ENCODE measurements at regions not wholly inside any gene's neighbourhood (a gene's known extent, or its start where the extent isn't known, plus 50 kb on each side); places are given as distances from the start of the nearest gene placed in this dataset.
A peak's percentile ranks its signal among the peaks of the same experiment; 100 is the strongest.

DNA sequence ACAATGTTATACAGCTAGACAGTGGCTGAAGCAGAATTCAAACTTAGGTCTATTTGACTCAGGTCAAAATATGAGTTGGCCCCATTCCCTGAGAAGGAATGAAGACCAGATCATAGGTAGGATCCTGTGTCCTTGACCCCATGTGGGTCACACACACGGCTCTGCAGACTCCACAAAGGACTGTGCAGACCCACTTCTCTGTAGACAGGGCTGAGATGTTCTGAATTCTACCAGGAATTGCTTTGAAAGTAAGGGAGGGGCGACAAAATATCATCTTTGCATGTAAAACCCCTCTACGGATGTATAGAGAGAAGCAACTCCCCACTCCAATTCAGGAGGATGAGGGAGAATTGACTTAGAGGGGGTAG, 62.3 kb upstream of the CTIF start:
- DNase-seq (ENCODE audit: extremely low read depth, insufficient read length) = no peak
- no peak overlapping the region for H3K4me3 ChIP-seq (replicated peaks; ENCODE audit: low read depth, low read length)
- TF ChIP-seq, protein P1, sequence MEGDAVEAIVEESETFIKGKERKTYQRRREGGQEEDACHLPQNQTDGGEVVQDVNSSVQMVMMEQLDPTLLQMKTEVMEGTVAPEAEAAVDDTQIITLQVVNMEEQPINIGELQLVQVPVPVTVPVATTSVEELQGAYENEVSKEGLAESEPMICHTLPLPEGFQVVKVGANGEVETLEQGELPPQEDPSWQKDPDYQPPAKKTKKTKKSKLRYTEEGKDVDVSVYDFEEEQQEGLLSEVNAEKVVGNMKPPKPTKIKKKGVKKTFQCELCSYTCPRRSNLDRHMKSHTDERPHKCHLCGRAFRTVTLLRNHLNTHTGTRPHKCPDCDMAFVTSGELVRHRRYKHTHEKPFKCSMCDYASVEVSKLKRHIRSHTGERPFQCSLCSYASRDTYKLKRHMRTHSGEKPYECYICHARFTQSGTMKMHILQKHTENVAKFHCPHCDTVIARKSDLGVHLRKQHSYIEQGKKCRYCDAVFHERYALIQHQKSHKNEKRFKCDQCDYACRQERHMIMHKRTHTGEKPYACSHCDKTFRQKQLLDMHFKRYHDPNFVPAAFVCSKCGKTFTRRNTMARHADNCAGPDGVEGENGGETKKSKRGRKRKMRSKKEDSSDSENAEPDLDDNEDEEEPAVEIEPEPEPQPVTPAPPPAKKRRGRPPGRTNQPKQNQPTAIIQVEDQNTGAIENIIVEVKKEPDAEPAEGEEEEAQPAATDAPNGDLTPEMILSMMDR (IDR thresholded peaks at IDR 0.05; ENCODE audit: insufficient read depth, low read length, poor library complexity, severe bottlenecking) = no peak
- no peaks in the 10 kb centered on the region for H3K36me3 ChIP-seq (ENCODE audit: control insufficient read depth, insufficient read depth, low read length)
- no peaks in the 10 kb centered on the region for H3K27me3 ChIP-seq (replicated peaks; ENCODE audit: control insufficient read depth, insufficient read depth, low read length)

DNA sequence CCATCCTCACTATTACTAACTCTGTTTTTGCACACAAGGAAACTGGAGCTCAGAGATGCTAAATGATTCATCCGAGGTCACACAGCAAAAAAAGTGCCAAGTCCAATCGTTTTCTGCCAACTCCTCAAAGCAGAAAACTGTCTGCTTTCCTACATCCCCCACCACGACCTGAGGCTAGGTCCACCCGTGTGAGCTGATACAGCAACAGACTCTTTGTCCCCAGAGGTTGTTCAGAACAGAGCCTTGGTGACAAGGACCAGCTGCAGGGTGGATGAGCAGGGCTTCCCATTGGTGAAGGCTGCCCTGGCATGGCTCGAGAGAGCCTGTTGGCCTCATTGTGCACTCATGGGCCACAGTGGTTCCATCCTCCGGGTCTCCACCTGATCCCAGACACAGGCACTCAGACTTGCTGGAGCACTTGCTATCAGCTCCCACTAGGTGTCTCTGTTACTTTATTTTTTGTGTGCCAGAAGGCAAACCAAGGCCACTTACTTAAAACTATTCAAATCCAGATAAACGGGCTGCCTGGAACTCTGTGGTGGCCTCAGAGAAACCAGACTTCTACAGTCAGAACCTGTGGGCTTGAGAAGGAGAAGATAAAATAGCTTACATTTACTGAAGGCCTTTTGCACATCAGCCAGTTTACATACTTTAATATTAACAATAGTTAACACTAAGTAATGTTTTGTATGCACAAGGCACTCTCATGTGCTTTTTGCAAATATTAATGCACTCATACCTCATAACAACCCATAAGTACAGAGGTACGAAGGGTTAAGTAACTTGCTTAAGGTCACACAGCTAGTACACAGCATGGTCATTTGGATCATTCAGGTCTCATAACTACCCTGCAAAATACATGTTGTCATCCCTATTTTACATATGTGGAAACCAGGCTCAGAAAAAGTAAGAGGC, 62.9 kb upstream of the CTIF start:
- H3K4me3 ChIP-seq (replicated peaks; ENCODE audit: low read depth, low read length) = no peak overlapping the region
- no peak for DNase-seq (ENCODE audit: extremely low read depth, insufficient read length)
- no peaks in the 10 kb centered on the region for H3K36me3 ChIP-seq (ENCODE audit: control insufficient read depth, insufficient read depth, low read length)

DNA sequence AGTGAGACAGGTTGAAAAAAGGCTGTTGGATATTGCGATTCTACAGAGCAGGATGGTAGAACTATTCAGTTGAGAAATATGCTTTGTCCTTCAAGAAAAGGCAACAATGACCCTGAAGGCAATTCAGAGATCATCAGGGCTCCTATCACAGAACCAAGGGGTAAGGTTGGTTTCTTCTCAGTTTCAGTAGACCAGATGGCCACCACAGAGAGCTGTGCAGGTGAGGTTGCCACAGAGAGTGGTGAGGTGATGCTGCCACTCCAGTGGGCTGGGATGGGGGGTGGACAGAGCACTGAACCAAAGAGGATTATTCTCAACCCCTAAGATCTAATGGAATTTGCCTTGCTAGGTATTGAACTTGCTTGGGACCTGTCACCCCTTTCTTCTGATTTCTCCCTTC, 64.6 kb upstream of the ZBTB7C start:
- no peak overlapping the region for H3K4me3 ChIP-seq (replicated peaks; ENCODE audit: low read depth, low read length)
- no peak for DNase-seq (ENCODE audit: extremely low read depth, insufficient read length)
- TF ChIP-seq, protein P1 (IDR thresholded peaks at IDR 0.05; ENCODE audit: insufficient read depth, low read length, poor library complexity, severe bottlenecking) = no peak
- no peaks in the 10 kb centered on the region for H3K36me3 ChIP-seq (ENCODE audit: control insufficient read depth, insufficient read depth, low read length)
- no peaks in the 10 kb centered on the region for H3K27me3 ChIP-seq (replicated peaks; ENCODE audit: control insufficient read depth, insufficient read depth, low read length)

More for the DNA sequence above, 62.9 kb upstream of the CTIF start:
- TF ChIP-seq, protein P1 (IDR thresholded peaks at IDR 0.05; ENCODE audit: insufficient read depth, low read length, poor library complexity, severe bottlenecking) = peak; percentile 76
- H3K27me3 ChIP-seq (replicated peaks; ENCODE audit: control insufficient read depth, insufficient read depth, low read length) = no peaks in the 10 kb centered on the region

DNA sequence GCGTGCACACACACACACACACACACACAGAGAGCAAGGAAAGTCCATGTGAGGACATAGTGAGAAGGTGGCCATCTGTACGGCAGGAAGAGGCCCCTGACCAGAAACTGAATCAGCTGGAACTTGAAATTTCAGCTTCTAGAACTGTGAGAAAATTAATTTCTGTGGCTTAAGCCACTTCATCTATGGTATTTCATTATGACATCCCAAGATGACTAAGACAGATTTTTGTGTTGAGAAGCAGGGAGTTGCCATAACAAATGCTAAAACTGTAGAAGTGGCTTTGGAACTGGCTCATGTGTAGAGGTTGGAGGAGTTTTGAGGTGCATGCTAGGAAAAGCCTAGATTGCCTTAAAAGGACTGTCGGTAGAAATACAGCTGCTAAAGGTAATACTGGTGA, 63.4 kb upstream of the ZBTB7C start:
- no peak overlapping the region for H3K4me3 ChIP-seq (replicated peaks; ENCODE audit: low read depth, low read length)
- no peak for DNase-seq (ENCODE audit: extremely low read depth, insufficient read length)
- no peaks in the 10 kb centered on the region for H3K27me3 ChIP-seq (replicated peaks; ENCODE audit: control insufficient read depth, insufficient read depth, low read length)
- no peaks in the 10 kb centered on the region for H3K36me3 ChIP-seq (ENCODE audit: control insufficient read depth, insufficient read depth, low read length)
- TF ChIP-seq, protein P1 (IDR thresholded peaks at IDR 0.05; ENCODE audit: insufficient read depth, low read length, poor library complexity, severe bottlenecking) = no peak

DNA sequence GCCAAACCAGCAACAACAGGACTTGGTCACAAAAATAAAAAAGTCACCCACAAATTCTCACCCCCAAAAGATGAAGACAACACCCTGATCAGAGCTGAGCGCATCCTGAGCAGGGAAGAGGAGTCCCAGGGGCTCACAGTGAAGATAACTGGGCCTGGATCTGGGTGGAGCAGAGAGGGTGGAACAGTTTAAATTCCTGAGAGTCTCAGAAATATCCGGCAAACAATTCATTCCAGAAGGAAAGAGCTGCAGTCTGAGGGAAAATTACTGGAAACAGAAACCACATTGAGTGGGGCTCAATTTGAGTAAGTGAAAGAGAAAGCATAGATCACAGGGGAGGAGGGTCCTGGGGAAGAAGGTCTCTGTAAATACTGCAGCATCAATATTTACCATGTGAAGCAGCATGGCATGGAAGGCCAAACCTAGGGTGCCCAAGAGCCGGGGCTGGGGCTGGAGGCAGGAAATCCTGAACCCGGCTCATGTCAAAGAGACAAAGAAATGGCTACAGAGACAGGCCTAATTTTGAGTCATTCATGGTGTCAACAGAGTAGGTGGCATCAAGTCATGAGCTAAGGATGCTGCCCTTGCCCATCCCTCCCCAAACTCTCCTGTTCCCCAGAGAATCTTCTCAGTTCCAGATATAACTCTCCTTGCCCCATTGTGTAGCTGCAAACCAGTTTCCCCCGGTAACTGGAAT, 61.4 kb upstream of the ZBTB7C start:
- no peak overlapping the region for H3K4me3 ChIP-seq (replicated peaks; ENCODE audit: low read depth, low read length)

More for the DNA sequence above, 61.4 kb upstream of the ZBTB7C start:
- no peaks in the 10 kb centered on the region for H3K36me3 ChIP-seq (ENCODE audit: control insufficient read depth, insufficient read depth, low read length)
- H3K27me3 ChIP-seq (replicated peaks; ENCODE audit: control insufficient read depth, insufficient read depth, low read length) = no peaks in the 10 kb centered on the region
- TF ChIP-seq, protein P1 (IDR thresholded peaks at IDR 0.05; ENCODE audit: insufficient read depth, low read length, poor library complexity, severe bottlenecking) = no peak
- no peak for DNase-seq (ENCODE audit: extremely low read depth, insufficient read length)

All from GM06990 (cell line).